ENCODE measurements at regions not wholly inside any gene's neighbourhood (a gene's known extent, or its start where the extent isn't known, plus 50 kb on each side); places are given as distances from the start of the nearest gene placed in this dataset.

DNA sequence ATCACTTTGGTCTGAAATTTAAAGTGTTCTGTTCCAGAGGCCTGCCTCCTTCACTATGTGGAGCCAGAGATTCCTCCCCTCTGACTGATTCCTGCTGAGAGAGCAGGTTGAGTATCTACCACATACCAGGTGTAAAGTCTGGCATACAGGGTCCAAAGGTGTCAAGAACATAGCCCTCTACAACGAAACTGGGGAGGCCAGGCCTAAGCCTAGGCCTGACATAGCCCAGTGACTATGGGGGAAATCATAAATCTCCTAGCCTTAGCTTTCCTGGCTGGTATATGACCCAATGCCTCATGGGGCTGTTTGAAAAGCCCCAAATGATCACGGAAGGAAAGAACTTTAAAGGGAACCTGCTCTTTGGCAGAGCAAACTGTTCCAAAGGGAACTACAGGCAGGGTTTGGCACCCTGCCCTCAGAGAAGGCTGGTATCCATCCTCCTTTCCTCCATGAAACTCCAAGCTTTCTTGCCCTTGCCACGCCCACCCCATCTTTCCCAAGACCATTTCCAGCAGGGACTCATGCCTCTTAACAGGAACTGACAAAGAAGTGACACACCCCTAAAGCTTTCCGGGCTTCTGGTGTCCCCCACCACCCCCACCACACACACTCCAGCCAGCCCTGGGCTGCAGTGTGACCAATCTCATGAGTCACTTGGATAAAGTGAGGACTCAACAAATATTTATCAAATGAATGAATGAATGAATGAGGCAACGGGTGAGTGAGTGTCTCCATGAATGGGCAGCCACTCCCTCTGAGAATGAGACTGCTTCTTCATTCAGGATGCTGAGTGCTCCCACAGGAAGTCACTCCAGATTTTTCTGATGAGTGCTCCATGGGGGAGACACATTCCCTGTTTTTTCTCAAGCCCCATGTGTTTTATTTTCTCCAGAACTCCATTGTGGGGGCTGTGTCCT is 93.3 kb upstream of the CALM2 start:
- intact Hi-C loops (cut with DNase I) = loop anchor here in 4 of 10 donors (5.0 to 10.0 kb wide), 5 partner anchors 38 to 352 kb away; partner anchors contain the start of gene MCFD2 (in 1 of the 4)
- 51 to 52% methylated on average over 5 of the region's 5 CpGs for WGBS, 2 donors
- Histone ChIP-seq H3K4me3 (no peak overlapping the region), H3K36me3 (no peaks in the 10 kb centered on the region), H3K27ac (peak overlapping the region in 6 of 10 donors; percentile 6 to 75 (median 64)), H3K4me1 (peaks cover 3 to 54% (median 44%) of the 10 kb centered on the region in 9 donors), H3K9me3 (no peaks in the 10 kb centered on the region), H3K27me3 (no peaks in the 10 kb centered on the region)
- ATAC-seq = peak in 5 of 8 donors; percentile 16 to 81 (median 28)
- peak; percentile 24 to 54 for DNase-seq
- TF ChIP-seq, protein P1, sequence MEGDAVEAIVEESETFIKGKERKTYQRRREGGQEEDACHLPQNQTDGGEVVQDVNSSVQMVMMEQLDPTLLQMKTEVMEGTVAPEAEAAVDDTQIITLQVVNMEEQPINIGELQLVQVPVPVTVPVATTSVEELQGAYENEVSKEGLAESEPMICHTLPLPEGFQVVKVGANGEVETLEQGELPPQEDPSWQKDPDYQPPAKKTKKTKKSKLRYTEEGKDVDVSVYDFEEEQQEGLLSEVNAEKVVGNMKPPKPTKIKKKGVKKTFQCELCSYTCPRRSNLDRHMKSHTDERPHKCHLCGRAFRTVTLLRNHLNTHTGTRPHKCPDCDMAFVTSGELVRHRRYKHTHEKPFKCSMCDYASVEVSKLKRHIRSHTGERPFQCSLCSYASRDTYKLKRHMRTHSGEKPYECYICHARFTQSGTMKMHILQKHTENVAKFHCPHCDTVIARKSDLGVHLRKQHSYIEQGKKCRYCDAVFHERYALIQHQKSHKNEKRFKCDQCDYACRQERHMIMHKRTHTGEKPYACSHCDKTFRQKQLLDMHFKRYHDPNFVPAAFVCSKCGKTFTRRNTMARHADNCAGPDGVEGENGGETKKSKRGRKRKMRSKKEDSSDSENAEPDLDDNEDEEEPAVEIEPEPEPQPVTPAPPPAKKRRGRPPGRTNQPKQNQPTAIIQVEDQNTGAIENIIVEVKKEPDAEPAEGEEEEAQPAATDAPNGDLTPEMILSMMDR (IDR thresholded peaks at IDR 0.05) = no peak

DNA sequence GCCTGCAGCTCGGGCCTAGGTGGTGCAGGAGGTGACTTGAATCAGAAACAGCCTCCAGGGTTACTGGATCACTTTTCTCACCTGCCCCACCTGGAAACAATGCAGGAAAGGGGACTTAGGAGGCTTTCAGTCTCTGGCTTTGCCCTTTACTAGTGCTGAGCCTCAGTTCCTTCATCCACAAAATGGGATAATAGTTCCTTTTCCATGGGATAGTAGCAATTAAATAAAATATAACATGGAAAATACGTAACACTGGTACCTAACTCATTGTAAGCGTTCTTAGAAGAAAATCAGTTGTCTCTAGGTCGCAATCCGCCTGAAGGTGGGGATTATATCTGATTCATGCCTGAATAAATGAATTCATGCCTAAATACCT is 91.4 kb upstream of the CALM2 start:
- TF ChIP-seq, protein P1 (IDR thresholded peaks at IDR 0.05) = no peak
- Histone ChIP-seq H3K4me3 (no peak overlapping the region), H3K9me3 (no peaks in the 10 kb centered on the region), H3K27ac (no peak overlapping the region), H3K27me3 (no peaks in the 10 kb centered on the region), H3K4me1 (peaks cover 0 to 39% (median 29%) of the 10 kb centered on the region in 9 donors), H3K36me3 (no peaks in the 10 kb centered on the region)
- intact Hi-C loops (cut with DNase I) = no loop called here
- WGBS, 2 donors = 98 to 100% methylated on average over 5 of the region's 5 CpGs
- ATAC-seq (no peak), DNase-seq (no peak)

DNA sequence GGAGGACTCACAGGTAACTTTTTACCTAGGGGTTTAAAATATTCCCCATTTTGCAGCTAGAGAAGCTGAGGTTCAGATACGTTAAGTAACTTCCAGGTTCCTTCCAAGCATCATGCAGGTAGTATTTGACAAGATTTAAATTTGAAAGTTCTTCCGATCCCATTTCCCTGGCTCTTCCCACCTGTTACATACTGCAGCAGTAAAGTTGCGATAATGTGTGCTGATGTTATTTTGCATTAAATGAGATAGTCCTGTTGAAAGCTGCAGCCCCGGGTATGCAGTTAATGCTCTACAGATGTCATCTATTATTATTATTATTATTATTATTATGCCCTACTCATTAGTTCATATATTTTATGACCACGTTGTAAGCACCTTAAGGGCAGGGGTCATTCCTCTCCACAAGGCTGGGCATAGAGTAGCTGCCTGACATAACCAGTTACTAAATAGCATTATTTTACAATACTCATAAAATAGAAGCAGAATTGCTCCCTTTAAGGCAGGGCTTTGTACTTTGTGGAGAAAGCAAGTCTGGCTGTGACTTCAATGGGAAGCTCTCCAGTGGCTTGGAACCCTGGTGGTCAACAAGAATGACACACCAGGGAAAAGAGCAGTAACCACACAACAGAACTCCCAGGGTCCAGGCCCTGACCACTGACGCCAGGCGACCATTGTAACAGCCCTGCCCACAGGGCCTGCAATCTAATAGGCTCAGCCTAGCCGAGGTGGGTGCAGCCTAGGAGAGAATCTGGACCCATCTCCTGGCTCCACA is 90.8 kb upstream of the CALM2 start:
- no peak for ATAC-seq
- TF ChIP-seq, protein P1 (IDR thresholded peaks at IDR 0.05) = no peak
- H3K9me3 ChIP-seq = no peaks in the 10 kb centered on the region
- no peak for DNase-seq
- intact Hi-C loops (cut with DNase I) = no loop called here
- H3K4me1 ChIP-seq = peaks cover 0 to 33% (median 23%) of the 10 kb centered on the region in 9 donors
- WGBS, 2 donors = 91 to 95% methylated on average over 8 of the region's 8 CpGs
- no peak overlapping the region for H3K27ac ChIP-seq
- no peaks in the 10 kb centered on the region for H3K27me3 ChIP-seq
- no peaks in the 10 kb centered on the region for H3K36me3 ChIP-seq
- no peak overlapping the region for H3K4me3 ChIP-seq

DNA sequence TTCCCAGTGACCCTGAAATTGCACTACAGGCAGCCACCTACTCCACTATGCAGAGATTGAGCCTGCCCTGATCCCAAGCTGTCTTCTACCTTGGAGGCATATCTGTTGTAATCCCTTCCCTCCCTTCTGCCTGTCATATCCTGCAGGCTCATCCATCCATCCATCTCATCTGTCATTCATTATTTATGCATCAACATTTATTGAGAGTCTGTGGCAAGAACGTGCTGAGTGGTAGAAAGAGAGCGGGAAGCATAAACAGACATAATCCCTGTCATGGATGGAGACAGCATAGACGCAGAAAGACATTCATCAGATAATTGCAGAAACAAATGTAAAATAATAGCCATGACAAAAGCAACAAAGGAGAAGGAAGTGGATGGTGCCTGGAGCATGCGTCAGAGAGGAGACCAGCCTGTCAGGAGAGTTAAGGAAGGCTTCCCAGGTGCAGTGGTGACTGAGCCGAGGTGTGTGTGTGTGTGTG is 89.5 kb upstream of the CALM2 start:
- Histone ChIP-seq H3K4me3 (no peak overlapping the region), H3K9me3 (no peaks in the 10 kb centered on the region), H3K27me3 (no peaks in the 10 kb centered on the region), H3K36me3 (no peaks in the 10 kb centered on the region), H3K4me1 (peaks cover 0 to 20% (median 12%) of the 10 kb centered on the region in 9 donors), H3K27ac (no peak overlapping the region)
- 70 to 78% methylated on average over 5 of the region's 5 CpGs for WGBS, 2 donors
- no peak for ATAC-seq
- intact Hi-C loops (cut with DNase I) = no loop called here
- DNase-seq = no peak
- TF ChIP-seq, protein P1 (IDR thresholded peaks at IDR 0.05) = no peak

Measured in heart right ventricle (tissue), 16 donors.